ENCODE measurements at regions not wholly inside any gene's neighbourhood (a gene's known extent, or its start where the extent isn't known, plus 50 kb on each side); places are given as distances from the start of the nearest gene placed in this dataset.

- no peak for DNase-seq (ENCODE audit: low spot score)
Measured at GRCh38 chr16:65956100-65956499, 410.4 kb upstream of the CDH5 start.

GRCh38 chr16:65954446-65954845 lies 412.0 kb upstream of the CDH5 start:
- DNase-seq (ENCODE audit: low spot score) = no peak

DNA sequence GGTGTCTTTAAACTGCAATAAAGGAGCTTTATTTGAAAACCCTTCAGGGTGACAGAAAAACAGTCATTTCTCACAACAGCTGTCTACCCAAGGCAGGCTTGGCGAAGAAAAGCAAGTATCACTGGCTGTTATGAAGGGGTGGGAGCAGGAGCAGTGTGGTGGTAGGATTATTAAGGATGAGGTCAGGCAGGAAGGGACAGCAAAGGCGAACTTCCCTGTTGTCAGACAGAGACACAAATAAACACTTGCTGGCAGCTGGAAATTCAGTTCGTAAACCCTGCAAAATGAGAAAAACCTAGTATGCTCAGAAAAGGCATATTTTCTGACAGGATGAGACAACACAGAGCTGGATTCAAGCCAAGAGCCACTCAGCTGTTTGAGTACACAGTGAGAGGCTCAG lies 416.3 kb upstream of the CDH5 start:
- no peak for DNase-seq (ENCODE audit: low spot score)

DNA sequence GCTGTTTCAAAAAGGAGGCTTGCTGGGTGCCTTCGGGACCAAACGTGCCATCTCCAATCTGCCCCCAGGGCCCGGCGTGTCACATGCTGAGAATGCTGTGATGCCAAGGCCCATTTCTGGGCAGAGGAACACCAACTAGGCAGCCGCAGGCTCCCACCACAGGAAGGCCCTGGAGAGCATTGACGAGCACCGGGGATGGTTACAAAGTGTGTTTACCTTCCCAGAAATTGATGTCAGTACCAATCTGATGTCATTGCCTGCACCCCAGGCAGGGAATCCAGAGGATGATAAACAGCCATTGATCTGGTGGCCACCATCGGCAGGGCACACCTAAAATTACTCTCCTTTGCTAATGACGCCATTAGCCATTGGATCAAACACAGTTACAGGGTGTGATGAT lies 418.1 kb upstream of the CDH5 start:
- no peak for DNase-seq (ENCODE audit: low spot score)

- no peak for DNase-seq (ENCODE audit: low spot score)
Measured at GRCh38 chr16:65947951-65948350, 418.5 kb upstream of the CDH5 start.

- DNase-seq (ENCODE audit: low spot score) = no peak
Measured at GRCh38 chr16:65945493-65945892, 421.0 kb upstream of the CDH5 start.

GRCh38 chr16:65944361-65944760 lies 422.1 kb upstream of the CDH5 start:
- DNase-seq (ENCODE audit: low spot score) = no peak

DNA sequence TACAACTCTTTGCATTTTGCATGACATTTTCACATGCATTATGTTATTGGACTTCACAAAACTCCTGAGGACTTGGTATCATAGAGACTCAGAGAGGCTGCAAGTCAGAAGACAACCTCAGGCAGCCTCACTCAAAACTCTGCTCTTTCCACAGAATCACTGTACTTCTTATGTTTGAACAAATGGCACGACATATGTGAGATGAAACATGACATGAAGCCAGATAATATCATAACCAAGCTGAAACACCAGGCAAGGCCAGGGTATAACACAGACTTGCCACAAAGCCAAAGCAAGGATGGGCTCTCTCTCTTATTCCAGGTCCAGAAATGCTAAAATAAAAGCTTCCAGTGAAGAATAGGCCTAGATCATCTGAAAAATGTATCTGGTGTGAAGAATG lies 425.8 kb upstream of the CDH5 start:
- DNase-seq (ENCODE audit: low spot score) = no peak

DNA sequence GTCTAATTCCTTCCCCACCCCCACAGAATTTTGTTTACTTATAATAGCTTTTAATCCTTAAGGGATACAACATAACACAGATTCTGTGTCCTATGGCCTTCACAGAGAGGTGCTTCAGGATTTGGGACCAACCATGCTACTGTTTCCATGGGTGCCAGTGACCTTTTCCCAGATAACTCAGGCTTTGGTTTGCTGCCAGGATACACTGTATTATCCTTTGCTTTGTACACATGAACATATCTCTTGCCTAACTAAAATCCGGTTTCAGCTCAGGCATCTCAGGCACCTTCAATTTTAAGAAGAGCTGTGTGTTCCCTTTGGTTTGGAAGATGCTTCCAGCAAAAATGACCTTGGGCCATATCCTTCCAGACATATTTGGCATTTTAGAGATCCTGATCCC lies 428.4 kb upstream of the CDH5 start:
- DNase-seq (ENCODE audit: low spot score) = no peak

- no peak for DNase-seq (ENCODE audit: low spot score)
Measured at GRCh38 chr16:65937455-65937854, 429.0 kb upstream of the CDH5 start.

DNA sequence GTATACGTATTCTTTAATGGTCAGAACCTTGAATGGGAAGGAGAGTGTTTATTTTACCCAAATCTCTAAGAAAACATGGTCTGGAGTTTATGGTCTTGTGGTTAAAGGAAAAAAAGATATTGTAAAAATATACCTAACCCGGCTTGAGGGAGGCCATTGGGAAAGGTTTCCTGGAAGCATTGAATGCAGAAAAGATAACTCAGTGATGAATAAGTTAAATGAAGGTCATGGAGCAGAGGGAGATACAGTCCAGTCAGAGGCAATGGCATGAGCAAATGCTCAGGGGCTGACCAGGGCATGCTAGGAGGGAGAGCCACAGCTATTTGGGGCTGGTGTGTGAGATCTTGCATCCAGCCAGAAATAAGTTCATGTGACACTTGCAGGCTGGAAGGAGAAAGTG lies 430.4 kb upstream of the CDH5 start:
- DNase-seq (ENCODE audit: low spot score) = no peak

DNA sequence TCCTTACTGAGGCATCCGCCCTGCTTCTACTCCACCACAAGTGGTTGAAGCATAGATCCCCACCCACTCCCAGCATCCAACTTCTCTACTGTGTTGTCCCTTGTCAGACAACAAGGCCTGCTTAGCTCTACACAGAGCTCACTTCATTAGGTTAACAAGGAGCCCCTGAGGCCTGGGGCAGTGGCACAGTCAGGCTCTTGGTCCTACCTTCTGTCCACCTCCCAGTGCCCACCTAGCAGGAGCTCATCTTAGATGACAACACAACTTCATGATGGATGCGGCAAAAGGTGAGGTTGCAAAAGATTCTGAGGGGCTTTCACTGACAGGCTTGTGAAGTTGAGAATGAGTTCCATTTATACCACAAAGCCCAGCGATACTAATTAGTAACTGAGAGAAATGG lies 432.0 kb upstream of the CDH5 start:
- DNase-seq (ENCODE audit: low spot score) = no peak

- DNase-seq (ENCODE audit: low spot score) = no peak
Measured at GRCh38 chr16:65933703-65934102, 432.8 kb upstream of the CDH5 start.

DNA sequence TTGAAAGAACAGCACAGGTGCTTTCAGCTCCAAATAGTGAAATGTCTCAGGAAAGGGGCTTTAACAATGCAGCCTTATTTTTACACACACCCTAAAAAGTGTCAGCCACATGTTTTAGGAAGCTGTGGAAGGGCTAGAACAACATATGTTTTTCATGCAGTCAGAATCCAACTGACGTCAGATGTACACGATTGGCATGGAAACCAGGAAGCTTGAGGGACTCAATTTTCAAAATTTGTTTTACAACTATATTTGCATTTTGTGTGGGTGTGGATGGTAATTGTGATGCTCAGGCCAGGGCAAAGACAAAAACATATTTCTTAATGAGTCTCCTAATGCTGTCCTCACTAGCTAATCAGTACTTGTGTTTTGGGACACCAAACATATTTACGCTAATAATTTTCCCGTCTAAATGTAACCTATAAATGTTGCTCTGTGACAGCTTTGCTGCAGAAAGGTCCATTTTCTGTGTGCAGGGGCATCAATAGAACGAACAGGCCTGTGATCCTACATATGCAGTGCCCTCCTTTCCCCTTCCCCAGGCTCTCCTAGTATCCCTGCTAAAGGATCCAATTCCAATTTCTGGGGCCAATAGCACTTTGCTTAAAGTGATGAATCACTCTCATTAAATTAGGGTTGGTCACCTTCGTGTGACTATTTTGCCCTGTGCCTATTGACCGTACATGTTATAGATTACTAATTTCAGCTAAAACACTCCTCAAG lies 434.0 kb upstream of the CDH5 start:
- no peak for DNase-seq (ENCODE audit: low spot score)

- DNase-seq (ENCODE audit: low spot score) = no peak
Measured at GRCh38 chr16:65922923-65923322, 443.6 kb upstream of the CDH5 start.

- no peak for DNase-seq (ENCODE audit: low spot score)
Measured at GRCh38 chr16:65919986-65920376, 446.5 kb upstream of the CDH5 start.

DNA sequence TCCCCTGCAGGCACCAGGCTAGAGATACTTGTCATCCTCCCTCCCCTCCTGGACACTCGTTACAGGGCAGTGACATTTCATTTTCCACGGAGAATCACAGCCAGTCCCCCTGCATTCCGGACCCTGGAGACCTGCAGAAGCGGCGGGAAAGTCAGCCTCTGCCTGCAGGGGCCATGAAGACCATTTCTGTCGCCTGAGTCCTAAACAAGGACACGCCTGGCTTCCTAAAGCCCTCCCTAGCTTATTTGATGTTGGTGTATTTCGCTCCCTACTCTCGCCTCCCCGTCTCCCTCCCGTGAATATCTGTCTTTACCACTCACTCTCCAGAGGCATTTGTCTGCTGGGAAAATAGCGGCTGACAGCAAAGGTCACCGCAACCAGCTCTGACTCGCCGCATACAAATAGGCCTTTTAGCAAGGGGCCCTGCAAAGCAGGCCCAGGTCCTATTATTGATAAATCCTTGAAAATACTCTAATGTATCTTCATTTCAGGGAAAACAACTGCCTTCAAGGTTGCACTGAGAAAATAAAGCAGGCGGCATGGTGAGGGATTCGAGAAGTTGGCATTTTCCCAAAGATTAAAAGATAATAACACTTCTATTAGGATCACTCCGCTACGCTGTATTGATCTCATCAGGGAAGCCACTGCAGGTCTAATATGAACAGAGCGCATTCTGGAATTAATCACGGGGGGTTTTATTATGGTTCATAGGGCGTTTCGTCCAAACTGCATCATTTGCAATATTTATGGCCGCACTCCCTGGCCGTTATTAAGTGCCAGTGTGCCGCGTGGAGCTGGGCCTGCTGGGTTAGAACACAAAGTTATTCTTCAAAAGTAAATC lies 447.1 kb upstream of the CDH5 start:
- DNase-seq (ENCODE audit: low spot score) = no peak

GRCh38 chr16:65917466-65917865 lies 449.0 kb upstream of the CDH5 start:
- no peak for DNase-seq (ENCODE audit: low spot score)

DNA sequence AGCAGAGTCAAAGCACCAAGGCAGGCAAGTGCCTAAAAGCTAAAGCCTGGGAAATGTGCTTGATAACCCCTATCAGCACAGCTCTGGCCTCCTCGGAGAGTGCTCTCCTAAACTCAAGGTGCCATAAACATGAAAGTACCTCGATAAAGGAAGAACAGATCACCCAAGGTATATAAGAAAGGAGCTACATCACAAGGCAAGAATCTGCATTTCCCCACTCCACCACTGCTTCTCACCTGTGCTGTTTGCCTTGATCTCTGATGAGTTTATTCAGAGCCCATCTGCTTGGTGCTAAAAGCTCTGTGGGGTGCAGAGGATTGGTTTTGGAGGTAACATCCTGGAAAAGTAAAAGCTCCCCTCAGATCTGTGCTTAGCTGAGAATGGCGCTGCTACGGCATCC lies 449.5 kb upstream of the CDH5 start:
- no peak for DNase-seq (ENCODE audit: low spot score)

DNA sequence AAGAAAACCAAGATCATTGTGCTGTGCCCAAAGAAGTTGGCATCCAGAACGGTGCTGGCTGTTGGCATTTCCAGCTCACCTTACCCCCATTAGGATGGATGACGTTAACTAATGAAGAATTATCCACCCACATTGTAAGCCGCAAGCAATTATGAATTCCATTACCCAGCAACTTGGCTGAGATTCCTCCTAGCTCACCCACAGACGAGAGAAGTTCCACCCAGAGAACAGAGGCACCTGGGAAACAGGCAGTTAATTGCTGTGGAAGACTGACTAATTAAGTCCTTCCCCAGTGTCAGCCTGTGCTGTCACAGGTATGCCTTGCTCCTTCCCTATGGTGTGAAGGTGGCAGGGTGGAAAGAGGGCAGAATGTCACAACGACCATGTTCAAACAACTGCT lies 456.2 kb upstream of the CDH5 start:
- no peak for DNase-seq (ENCODE audit: low spot score)

- DNase-seq (ENCODE audit: low spot score) = no peak
Measured at GRCh38 chr16:65909310-65910050, 457.0 kb upstream of the CDH5 start.

DNA sequence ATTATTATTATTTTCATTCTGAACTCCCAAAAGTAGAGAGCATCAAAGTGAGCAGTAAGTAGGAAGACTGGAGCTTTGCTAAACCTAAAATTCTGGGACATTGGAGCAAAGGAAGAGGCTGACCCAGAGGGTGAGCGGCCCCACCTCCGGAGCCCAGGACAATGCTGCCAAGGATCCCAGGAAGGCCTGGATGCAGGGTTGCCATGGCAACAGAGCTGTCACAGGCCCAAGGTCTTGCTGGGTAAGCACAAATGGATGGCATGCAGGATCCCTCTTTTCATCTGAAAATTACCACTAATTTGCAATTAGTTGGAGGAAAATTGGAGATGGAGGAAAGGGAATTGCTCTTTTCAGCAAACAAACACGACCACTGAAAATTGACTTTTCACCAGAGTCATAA lies 457.9 kb upstream of the CDH5 start:
- DNase-seq (ENCODE audit: low spot score) = no peak

- DNase-seq (ENCODE audit: low spot score) = no peak
Measured at GRCh38 chr16:65905331-65905730, 461.2 kb upstream of the CDH5 start.

All from hepatic stellate cell (primary cell).